GM12873 (cell line): ENCODE measurements at regions not wholly inside any gene's neighbourhood (a gene's known extent, or its start where the extent isn't known, plus 50 kb on each side); places are given as distances from the start of the nearest gene placed in this dataset.

ENCODE experiments used
- TF ChIP-seq, protein P1 (sequence below): IDR thresholded peaks from 2 replicates; pipeline ENCODE4 v1.5.1; 2012; ENCODE audit warnings: low read depth, mild to moderate bottlenecking, moderate library complexity, low read length, control low read depth; ENCODE audit not compliant: insufficient read depth; ENCODE audit errors: missing control alignments

GRCh38 chr1:192737306-192737705 is 71.5 kb upstream of the RGS2 start:
- TF ChIP-seq, protein P1, sequence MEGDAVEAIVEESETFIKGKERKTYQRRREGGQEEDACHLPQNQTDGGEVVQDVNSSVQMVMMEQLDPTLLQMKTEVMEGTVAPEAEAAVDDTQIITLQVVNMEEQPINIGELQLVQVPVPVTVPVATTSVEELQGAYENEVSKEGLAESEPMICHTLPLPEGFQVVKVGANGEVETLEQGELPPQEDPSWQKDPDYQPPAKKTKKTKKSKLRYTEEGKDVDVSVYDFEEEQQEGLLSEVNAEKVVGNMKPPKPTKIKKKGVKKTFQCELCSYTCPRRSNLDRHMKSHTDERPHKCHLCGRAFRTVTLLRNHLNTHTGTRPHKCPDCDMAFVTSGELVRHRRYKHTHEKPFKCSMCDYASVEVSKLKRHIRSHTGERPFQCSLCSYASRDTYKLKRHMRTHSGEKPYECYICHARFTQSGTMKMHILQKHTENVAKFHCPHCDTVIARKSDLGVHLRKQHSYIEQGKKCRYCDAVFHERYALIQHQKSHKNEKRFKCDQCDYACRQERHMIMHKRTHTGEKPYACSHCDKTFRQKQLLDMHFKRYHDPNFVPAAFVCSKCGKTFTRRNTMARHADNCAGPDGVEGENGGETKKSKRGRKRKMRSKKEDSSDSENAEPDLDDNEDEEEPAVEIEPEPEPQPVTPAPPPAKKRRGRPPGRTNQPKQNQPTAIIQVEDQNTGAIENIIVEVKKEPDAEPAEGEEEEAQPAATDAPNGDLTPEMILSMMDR = no peak

GRCh38 chr1:192739476-192740184 is 69.2 kb upstream of the RGS2 start:
- TF ChIP-seq, protein P1 = no peak

DNA sequence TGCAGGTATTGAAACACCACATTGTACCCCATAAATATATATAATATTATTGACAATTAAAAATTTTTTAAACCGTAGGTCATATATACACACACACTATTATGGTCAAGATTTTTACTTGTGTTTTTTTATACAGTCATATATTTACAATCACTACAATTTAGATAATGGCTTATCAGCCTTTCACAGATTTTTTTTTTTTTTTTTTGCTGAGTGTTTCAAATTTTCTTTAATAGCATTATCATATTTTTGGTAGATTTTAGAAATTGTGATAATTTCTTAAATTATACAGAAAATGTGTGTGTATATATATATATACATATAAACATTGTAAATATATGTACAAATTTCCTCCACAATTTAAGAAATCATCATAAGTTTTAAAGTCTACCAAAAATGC is 68.6 kb upstream of the RGS2 start:
- TF ChIP-seq, protein P1 = no peak

DNA sequence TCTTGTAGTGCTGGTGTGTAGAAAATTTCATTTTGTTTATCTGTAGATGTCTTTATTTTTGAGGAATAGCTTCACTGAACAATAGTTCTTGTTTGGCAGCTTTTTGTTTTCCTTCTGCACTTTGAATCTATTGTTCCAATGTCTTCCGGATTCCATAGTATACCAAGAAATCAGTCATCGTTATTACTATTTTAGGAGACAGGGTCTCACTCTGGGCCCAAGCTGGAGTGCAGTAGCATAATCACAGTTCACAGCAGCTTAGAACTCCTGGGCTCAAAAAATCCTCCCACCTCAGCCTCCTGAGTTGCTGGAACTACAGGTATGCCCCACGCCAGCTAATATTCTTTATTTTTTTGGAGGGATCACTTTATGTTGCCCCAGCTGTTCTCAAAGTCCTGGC is 67.7 kb upstream of the RGS2 start:
- TF ChIP-seq, protein P1 = no peak

GRCh38 chr1:192747301-192747700 is 61.5 kb upstream of the RGS2 start:
- TF ChIP-seq, protein P1 = no peak

GRCh38 chr1:192747943-192748342 is 60.9 kb upstream of the RGS2 start:
- TF ChIP-seq, protein P1 = no peak

GRCh38 chr1:192749349-192749748 is 59.5 kb upstream of the RGS2 start:
- TF ChIP-seq, protein P1 = no peak
